WTC11 (cell line): ENCODE measurements at regions not wholly inside any gene's neighbourhood (a gene's known extent, or its start where the extent isn't known, plus 50 kb on each side); places are given as distances from the start of the nearest gene placed in this dataset.
"Not testable (repeated sequence)": the region's sequence is repeated elsewhere in the genome, so short reads cannot be mapped to it uniquely, and the experiment has no call there.

ENCODE experiments used
- ATAC-seq: fragments of 200-7000 bp; cut with Tn5 transposase; 2 replicates; pipeline ENCODE4 v1.10.0; 2021; ENCODE audit warnings: mild to moderate bottlenecking, moderate library complexity
- CTCF ChIA-PET: fragments of 300-600 bp; sonication (Branson Sonifier 250); formaldehyde crosslinking; loops from one replicate; lab custom pipeline; 2021; ENCODE audit warnings: antibody characterized with exemption; lab: Charles Lee
- POLR2A ChIA-PET: fragments of 350-600 bp; sonication (Branson Sonifier 250); formaldehyde crosslinking; loops from one replicate; lab custom pipeline; 2021; ENCODE audit warnings: antibody characterized with exemption; lab: Charles Lee
- DNase-seq: peaks from one replicate; pipeline ENCODE4 v3.0.0; 2021; ENCODE audit warnings: low spot score
- H3K27ac Mint-ChIP-seq: 2 replicates; pipeline ENCODE4 v1.8.0; 2021; ENCODE audit warnings: mixed read lengths
- H3K27me3 Mint-ChIP-seq: 2 replicates; pipeline ENCODE4 v1.8.0; 2021; ENCODE audit warnings: low read depth, mild to moderate bottlenecking, moderate library complexity, mixed read lengths
- H3K36me3 Mint-ChIP-seq: 2 replicates; pipeline ENCODE4 v1.8.0; 2021; ENCODE audit warnings: mixed read lengths
- H3K4me1 Mint-ChIP-seq: 2 replicates; pipeline ENCODE4 v1.8.0; 2022; ENCODE audit warnings: mixed read lengths
- H3K4me3 Mint-ChIP-seq: 2 replicates; pipeline ENCODE4 v1.8.0; 2021; ENCODE audit warnings: mild to moderate bottlenecking, moderate library complexity, mixed read lengths
- H3K9me3 Mint-ChIP-seq: 2 replicates; pipeline ENCODE4 v1.8.0; 2021; ENCODE audit warnings: mixed read lengths
- FOXJ3 ChIP-seq: sonication (generic); formaldehyde crosslinking; IDR thresholded peaks from 2 replicates; pipeline ENCODE4 v1.9.0; 2021; ENCODE audit warnings: missing genetic modification reagents, mild to moderate bottlenecking, borderline replicate concordance
- GRHL2 ChIP-seq: fragments of 250-450 bp; sonication (Bioruptor Pico); IDR thresholded peaks from 2 replicates; pipeline ENCODE4 v1.8.0; 2022; ENCODE audit warnings: mild to moderate bottlenecking, moderate library complexity; ENCODE audit not compliant: insufficient replicate concordance, severe bottlenecking
- NR1H2 ChIP-seq: sonication (generic); formaldehyde crosslinking; IDR thresholded peaks from 2 replicates; pipeline ENCODE4 v1.9.0; 2021; ENCODE audit warnings: mild to moderate bottlenecking, moderate library complexity, missing genetic modification reagents
- SMAD3 ChIP-seq: sonication (generic); formaldehyde crosslinking; IDR thresholded peaks from 2 replicates; pipeline ENCODE4 v1.8.0; 2022; ENCODE audit warnings: missing genetic modification reagents, mild to moderate bottlenecking, borderline replicate concordance
- SMAD4 ChIP-seq: sonication (generic); formaldehyde crosslinking; IDR thresholded peaks from 2 replicates; pipeline ENCODE4 v1.8.0; 2022; ENCODE audit warnings: mild to moderate bottlenecking, missing genetic modification reagents
- TEAD1 ChIP-seq: sonication (generic); formaldehyde crosslinking; IDR thresholded peaks from 2 replicates; pipeline ENCODE4 v1.8.0; 2022; ENCODE audit warnings: mild to moderate bottlenecking, missing genetic modification reagents
- ZNF396 ChIP-seq: fragments of 250-450 bp; sonication (Bioruptor Pico); IDR thresholded peaks from 2 replicates; pipeline ENCODE4 v1.8.0; 2021; ENCODE audit warnings: mild to moderate bottlenecking, moderate library complexity, borderline replicate concordance
- ZNF416 ChIP-seq: fragments of 250-450 bp; sonication (Bioruptor Pico); IDR thresholded peaks from 2 replicates; pipeline ENCODE4 v1.9.0; 2021; ENCODE audit warnings: mild to moderate bottlenecking, inconsistent platforms
- ZNF671 ChIP-seq: fragments of 250-450 bp; sonication (Bioruptor Pico); IDR thresholded peaks from 2 replicates; pipeline ENCODE4 v1.8.0; 2021; ENCODE audit warnings: mild to moderate bottlenecking
- TF ChIP-seq, protein P1 (sequence below): sonication (generic); formaldehyde crosslinking; IDR thresholded peaks from 2 replicates; pipeline ENCODE4 v1.8.1; 2023; ENCODE audit warnings: mild to moderate bottlenecking, missing genetic modification reagents
- TF ChIP-seq, protein P2 (sequence below): fragments of 250-450 bp; sonication (Bioruptor Pico); IDR thresholded peaks from 2 replicates; pipeline ENCODE4 v1.9.0; 2021; ENCODE audit warnings: mild to moderate bottlenecking, borderline replicate concordance
- TF ChIP-seq, protein P3 (sequence below): sonication (generic); formaldehyde crosslinking; IDR thresholded peaks from 2 replicates; pipeline ENCODE4 v1.8.1; 2023; ENCODE audit warnings: mild to moderate bottlenecking, missing genetic modification reagents, moderate library complexity
- TF ChIP-seq, protein P4 (sequence below): sonication (generic); formaldehyde crosslinking; IDR thresholded peaks from 2 replicates; pipeline ENCODE4 v1.8.1; 2023; ENCODE audit warnings: mild to moderate bottlenecking, moderate library complexity, missing genetic modification reagents

DNA sequence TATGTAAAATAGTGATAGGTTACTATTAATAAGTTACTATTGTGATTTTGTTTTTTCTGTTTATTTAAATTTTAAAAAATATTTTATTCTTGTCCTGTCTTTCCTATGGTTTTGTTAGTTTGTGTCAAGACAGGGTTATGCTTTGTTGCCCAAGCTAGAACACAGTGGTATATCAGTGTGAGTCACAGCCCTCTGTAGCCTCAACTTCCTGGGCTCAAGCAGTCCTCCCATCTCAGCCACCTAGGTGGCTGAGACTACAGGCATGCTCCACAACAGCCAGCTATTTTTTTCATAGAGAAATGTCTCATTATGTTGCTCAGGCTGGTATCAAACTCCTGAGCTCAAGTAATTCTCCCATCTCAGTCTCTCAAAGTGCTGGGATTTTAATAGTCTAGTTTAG lies 99.5 kb downstream of the ZNF675 start:
- Mint-ChIP-seq H3K36me3 (peaks cover 40% of the 10 kb centered on the region), H3K4me1 (no peaks in the 10 kb centered on the region), H3K9me3 (peaks cover 57% of the 10 kb centered on the region), H3K27me3 (no peaks in the 10 kb centered on the region), H3K27ac (no peak overlapping the region), H3K4me3 (no peak overlapping the region)
- ATAC-seq (no peak), DNase-seq (no peak)
- ChIA-PET POLR2A (no interaction called here), CTCF (no interaction called here)
- TF ChIP-seq, protein P1, sequence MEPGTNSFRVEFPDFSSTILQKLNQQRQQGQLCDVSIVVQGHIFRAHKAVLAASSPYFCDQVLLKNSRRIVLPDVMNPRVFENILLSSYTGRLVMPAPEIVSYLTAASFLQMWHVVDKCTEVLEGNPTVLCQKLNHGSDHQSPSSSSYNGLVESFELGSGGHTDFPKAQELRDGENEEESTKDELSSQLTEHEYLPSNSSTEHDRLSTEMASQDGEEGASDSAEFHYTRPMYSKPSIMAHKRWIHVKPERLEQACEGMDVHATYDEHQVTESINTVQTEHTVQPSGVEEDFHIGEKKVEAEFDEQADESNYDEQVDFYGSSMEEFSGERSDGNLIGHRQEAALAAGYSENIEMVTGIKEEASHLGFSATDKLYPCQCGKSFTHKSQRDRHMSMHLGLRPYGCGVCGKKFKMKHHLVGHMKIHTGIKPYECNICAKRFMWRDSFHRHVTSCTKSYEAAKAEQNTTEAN (CRISPR knock-in tag) = no peak
- TF ChIP-seq, protein P2, sequence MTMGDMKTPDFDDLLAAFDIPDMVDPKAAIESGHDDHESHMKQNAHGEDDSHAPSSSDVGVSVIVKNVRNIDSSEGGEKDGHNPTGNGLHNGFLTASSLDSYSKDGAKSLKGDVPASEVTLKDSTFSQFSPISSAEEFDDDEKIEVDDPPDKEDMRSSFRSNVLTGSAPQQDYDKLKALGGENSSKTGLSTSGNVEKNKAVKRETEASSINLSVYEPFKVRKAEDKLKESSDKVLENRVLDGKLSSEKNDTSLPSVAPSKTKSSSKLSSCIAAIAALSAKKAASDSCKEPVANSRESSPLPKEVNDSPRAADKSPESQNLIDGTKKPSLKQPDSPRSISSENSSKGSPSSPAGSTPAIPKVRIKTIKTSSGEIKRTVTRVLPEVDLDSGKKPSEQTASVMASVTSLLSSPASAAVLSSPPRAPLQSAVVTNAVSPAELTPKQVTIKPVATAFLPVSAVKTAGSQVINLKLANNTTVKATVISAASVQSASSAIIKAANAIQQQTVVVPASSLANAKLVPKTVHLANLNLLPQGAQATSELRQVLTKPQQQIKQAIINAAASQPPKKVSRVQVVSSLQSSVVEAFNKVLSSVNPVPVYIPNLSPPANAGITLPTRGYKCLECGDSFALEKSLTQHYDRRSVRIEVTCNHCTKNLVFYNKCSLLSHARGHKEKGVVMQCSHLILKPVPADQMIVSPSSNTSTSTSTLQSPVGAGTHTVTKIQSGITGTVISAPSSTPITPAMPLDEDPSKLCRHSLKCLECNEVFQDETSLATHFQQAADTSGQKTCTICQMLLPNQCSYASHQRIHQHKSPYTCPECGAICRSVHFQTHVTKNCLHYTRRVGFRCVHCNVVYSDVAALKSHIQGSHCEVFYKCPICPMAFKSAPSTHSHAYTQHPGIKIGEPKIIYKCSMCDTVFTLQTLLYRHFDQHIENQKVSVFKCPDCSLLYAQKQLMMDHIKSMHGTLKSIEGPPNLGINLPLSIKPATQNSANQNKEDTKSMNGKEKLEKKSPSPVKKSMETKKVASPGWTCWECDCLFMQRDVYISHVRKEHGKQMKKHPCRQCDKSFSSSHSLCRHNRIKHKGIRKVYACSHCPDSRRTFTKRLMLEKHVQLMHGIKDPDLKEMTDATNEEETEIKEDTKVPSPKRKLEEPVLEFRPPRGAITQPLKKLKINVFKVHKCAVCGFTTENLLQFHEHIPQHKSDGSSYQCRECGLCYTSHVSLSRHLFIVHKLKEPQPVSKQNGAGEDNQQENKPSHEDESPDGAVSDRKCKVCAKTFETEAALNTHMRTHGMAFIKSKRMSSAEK (CRISPR knock-in tag) = no peak
- TF ChIP-seq ZNF416 (CRISPR knock-in tag) (no peak), GRHL2 (CRISPR knock-in tag) (no peak), TEAD1 (CRISPR knock-in tag) (no peak)

DNA sequence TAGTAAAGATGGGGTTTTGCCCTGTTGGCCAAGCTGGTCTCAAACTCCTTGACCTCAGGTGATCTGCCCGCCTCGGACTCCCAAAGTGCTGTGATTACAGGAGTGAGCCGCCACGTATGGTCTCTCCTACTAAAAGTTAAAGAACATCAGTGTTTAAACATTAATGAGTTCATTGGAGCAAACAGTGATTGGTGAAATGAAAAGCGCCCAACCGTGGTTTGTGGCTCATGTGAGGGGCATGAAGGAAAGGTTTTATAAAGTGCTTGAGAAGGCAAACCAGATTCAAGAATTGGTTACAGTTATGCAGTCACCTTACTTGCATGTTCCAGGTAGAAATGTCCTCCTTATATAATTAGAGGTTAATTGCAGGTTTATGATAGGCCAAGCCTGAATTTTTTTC lies 109.5 kb downstream of the ZNF675 start:
- ChIA-PET POLR2A (no interaction called here), CTCF (no interaction called here)
- ATAC-seq (no peak), DNase-seq (no peak)
- Mint-ChIP-seq H3K4me3 (no peak overlapping the region), H3K36me3 (peaks cover 48% of the 10 kb centered on the region), H3K27me3 (peaks cover 17% of the 10 kb centered on the region), H3K27ac (no peak overlapping the region), H3K9me3 (peaks cover 65% of the 10 kb centered on the region), H3K4me1 (peaks cover 9% of the 10 kb centered on the region; the same call in 1 of the 2 replicates)
- TF ChIP-seq, protein P3, sequence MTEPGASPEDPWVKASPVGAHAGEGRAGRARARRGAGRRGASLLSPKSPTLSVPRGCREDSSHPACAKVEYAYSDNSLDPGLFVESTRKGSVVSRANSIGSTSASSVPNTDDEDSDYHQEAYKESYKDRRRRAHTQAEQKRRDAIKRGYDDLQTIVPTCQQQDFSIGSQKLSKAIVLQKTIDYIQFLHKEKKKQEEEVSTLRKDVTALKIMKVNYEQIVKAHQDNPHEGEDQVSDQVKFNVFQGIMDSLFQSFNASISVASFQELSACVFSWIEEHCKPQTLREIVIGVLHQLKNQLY = no peak
- TF ChIP-seq NR1H2 (CRISPR knock-in tag) (no peak), SMAD3 (no peak)

DNA sequence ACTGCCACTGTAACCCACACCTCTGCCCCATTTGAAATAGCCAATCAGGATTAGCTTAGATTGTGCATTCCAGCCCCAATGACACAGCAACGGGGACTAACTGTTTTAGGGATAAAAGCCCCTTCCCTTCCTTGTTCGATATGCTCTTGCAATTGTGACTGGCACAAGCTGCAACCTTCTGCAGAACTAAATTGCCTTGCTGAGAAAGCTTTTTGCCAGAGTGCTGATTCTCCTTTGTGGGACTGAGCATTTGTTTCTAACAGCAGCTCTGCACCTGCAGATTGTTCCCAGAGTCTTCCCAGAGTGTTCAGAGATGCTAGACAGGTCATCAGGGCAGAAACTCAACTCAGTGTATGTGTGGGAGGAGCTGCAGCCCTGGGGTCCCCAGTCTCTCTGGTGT lies 115.8 kb downstream of the ZNF675 start:
- Mint-ChIP-seq H3K36me3 (peaks cover 70% of the 10 kb centered on the region), H3K27me3 (peaks cover 18% of the 10 kb centered on the region), H3K4me1 (peaks cover 9% of the 10 kb centered on the region; the same call in 1 of the 2 replicates), H3K27ac (no peak overlapping the region), H3K4me3 (no peak overlapping the region), H3K9me3 (peaks cover 81% of the 10 kb centered on the region)
- ATAC-seq (no peak), DNase-seq (no peak)
- TF ChIP-seq ZNF396 (CRISPR knock-in tag) (no peak), FOXJ3 (no peak), SMAD4 (CRISPR knock-in tag) (no peak), ZNF671 (CRISPR knock-in tag) (no peak)
- TF ChIP-seq, protein P4, sequence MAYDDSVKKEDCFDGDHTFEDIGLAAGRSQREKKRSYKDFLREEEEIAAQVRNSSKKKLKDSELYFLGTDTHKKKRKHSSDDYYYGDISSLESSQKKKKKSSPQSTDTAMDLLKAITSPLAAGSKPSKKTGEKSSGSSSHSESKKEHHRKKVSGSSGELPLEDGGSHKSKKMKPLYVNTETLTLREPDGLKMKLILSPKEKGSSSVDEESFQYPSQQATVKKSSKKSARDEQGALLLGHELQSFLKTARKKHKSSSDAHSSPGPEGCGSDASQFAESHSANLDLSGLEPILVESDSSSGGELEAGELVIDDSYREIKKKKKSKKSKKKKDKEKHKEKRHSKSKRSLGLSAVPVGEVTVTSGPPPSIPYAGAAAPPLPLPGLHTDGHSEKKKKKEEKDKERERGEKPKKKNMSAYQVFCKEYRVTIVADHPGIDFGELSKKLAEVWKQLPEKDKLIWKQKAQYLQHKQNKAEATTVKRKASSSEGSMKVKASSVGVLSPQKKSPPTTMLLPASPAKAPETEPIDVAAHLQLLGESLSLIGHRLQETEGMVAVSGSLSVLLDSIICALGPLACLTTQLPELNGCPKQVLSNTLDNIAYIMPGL (CRISPR knock-in tag) = no peak
- ChIA-PET POLR2A (no interaction called here), CTCF (no interaction called here)

DNA sequence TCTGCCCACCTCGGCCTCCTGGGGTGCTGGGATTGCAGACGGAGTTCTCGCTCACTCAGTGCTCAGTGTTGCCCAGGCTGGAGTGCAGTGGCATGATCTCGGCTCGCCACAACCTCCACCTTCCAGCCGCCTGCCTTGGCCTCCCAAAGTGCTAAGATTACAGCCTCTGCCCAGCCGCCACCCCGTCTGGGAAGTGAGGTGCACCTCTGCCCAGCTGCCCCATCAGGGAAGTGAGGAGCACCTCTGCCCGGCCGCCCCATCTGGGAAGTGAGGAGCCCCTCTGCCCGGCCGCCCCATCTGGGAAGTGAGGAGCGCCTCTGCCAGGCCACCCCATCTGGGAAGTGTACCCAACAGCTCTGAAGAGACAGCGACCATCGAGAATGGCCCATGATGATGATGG lies 118.9 kb downstream of the ZNF675 start:
- H3K4me3 Mint-ChIP-seq, H3K4me1 Mint-ChIP-seq, CTCF ChIA-PET, H3K27ac Mint-ChIP-seq, H3K27me3 Mint-ChIP-seq, POLR2A ChIA-PET, ATAC-seq, DNase-seq: not testable (repeated sequence)
- Mint-ChIP-seq H3K9me3 (peaks cover 84% of the 10 kb centered on the region), H3K36me3 (peaks cover 64% of the 10 kb centered on the region)
